ENCODE measurements at regions not wholly inside any gene's neighbourhood (a gene's known extent, or its start where the extent isn't known, plus 50 kb on each side); places are given as distances from the start of the nearest gene placed in this dataset.

- peak; percentile 19 for DNase-seq (ENCODE audit: low read depth, low spot score)
- ChIA-PET POLR2A (no interaction called here), CTCF (no interaction called here)
- no peak overlapping the region for H3K4me3 ChIP-seq (ENCODE audit: low read depth, low read length)
- TF ChIP-seq CTCF (IDR thresholded peaks at IDR 0.05; ENCODE audit: insufficient read depth, low read length, missing control alignments), result no peak
These were observed 780.7 kb downstream of the NR2F1-AS1 start for GRCh38 chr5:92800365-92800764.

- CTCF ChIA-PET, result no interaction called here
- DNase-seq (ENCODE audit: low read depth, low spot score), result no peak
- no peak for TF ChIP-seq CTCF (IDR thresholded peaks at IDR 0.05; ENCODE audit: insufficient read depth, low read length, missing control alignments)
- no peak overlapping the region for H3K4me3 ChIP-seq (ENCODE audit: low read depth, low read length)
- POLR2A ChIA-PET, result no interaction called here
These were observed 785.4 kb downstream of the NR2F1-AS1 start for GRCh38 chr5:92795633-92796032.

- POLR2A ChIA-PET, result no interaction called here
- TF ChIP-seq CTCF (IDR thresholded peaks at IDR 0.05; ENCODE audit: insufficient read depth, low read length, missing control alignments), result no peak
These were observed 801.0 kb downstream of the NR2F1-AS1 start for GRCh38 chr5:92780057-92780456.

GRCh38 chr5:92779536-92779935 lies 801.5 kb downstream of the NR2F1-AS1 start:
- H3K4me3 ChIP-seq (ENCODE audit: low read depth, low read length), result no peak overlapping the region
- DNase-seq (ENCODE audit: low read depth, low spot score), result no peak
- ChIA-PET CTCF (no interaction called here), POLR2A (no interaction called here)
- TF ChIP-seq CTCF (IDR thresholded peaks at IDR 0.05; ENCODE audit: insufficient read depth, low read length, missing control alignments), result no peak

More at GRCh38 chr5:92780057-92780456, 801.0 kb downstream of the NR2F1-AS1 start:
- DNase-seq (ENCODE audit: low read depth, low spot score), result no peak
- CTCF ChIA-PET, result no interaction called here
- H3K4me3 ChIP-seq (ENCODE audit: low read depth, low read length), result no peak overlapping the region

- no peak for DNase-seq (ENCODE audit: low read depth, low spot score)
- H3K4me3 ChIP-seq (ENCODE audit: low read depth, low read length), result no peak overlapping the region
- ChIA-PET CTCF (no interaction called here), POLR2A (no interaction called here)
- TF ChIP-seq CTCF (IDR thresholded peaks at IDR 0.05; ENCODE audit: insufficient read depth, low read length, missing control alignments), result no peak
These were observed 802.8 kb downstream of the NR2F1-AS1 start for GRCh38 chr5:92778261-92778660.

GRCh38 chr5:92777421-92777820 lies 803.6 kb downstream of the NR2F1-AS1 start:
- no peak for DNase-seq (ENCODE audit: low read depth, low spot score)
- CTCF ChIA-PET, result interaction anchor here (0.8 kb wide), 1 partner anchor 27 kb away, joined by 3 read pairs; no protein-coding TSS in a partner anchor
- H3K4me3 ChIP-seq (ENCODE audit: low read depth, low read length), result no peak overlapping the region
- no peak for TF ChIP-seq CTCF (IDR thresholded peaks at IDR 0.05; ENCODE audit: insufficient read depth, low read length, missing control alignments)
- POLR2A ChIA-PET, result no interaction called here

All from AG04449 (cell line).